ENCODE measurements at regions not wholly inside any gene's neighbourhood (a gene's known extent, or its start where the extent isn't known, plus 50 kb on each side); places are given as distances from the start of the nearest gene placed in this dataset.
"Not testable (repeated sequence)": the region's sequence is repeated elsewhere in the genome, so short reads cannot be mapped to it uniquely, and the experiment has no call there.

DNA sequence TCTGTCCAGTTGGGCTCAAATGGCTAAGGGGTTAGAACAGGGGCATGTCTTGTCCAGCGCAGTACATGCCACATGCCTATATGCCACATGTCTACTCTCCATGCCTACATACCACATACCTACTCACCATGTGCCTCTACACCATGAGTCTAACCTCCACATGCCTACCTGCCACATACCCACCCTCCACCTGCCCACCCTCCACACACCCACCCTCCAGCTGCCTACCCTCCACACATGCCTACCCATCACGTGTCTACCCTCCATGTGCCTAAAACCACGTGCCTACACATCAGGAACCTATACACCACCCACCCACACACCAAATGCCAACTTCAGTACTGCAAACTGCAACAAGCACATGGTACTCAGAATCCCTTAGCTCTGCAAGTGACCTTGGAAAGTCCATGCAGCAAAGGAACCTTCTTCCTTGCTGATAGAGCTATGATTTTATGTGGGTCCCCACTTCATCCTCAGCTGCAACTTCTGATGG is 113.0 kb upstream of the CST7 start:
- no peak overlapping the region for H3K27ac Mint-ChIP-seq
- H3K4me1 Mint-ChIP-seq, result no peaks in the 10 kb centered on the region
- H3K36me3 Mint-ChIP-seq, result no peaks in the 10 kb centered on the region
- DNase-seq (ENCODE audit: low spot score in 2 of 2) (no peak), ATAC-seq (ENCODE audit: low read depth) (no peak)
- no peak overlapping the region for H3K4me3 Mint-ChIP-seq
- H3K27me3 Mint-ChIP-seq, result peaks cover 21% of the 10 kb centered on the region
- no peaks in the 10 kb centered on the region for H3K9me3 Mint-ChIP-seq

DNA sequence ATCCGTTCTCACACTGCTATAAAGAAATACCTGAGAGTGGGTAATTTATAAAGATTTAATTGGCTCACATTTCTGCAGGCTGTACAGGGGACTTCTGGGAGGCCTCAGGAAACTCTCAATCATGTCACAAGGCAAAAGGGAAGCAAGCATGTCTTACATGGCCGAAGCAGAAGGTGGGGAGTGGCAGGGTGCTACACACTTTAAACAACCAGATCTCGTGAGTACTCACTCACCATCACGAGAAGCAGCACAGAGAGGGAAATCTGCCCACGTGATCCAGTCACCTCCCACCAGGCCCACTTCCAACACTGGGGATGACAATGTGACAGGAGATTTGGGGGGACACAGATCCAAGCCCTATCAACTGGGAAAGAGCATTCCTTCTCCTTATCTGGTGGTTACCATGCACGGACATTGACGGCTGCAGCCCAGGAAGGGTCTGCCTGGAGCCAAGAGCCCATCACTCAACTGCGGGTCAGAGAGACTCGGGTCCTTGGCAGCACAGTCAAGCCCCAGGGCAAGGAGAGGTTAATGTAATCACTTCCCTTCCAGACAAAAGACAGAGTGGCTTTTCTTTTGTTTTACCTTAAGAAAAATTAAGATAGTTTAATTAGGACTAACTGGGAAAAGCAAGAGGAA is 112.3 kb upstream of the CST7 start:
- no peak overlapping the region for H3K4me3 Mint-ChIP-seq
- no peak for ATAC-seq (ENCODE audit: low read depth)
- H3K9me3 Mint-ChIP-seq, result no peaks in the 10 kb centered on the region
- no peaks in the 10 kb centered on the region for H3K4me1 Mint-ChIP-seq
- H3K27ac Mint-ChIP-seq, result no peak overlapping the region
- no peak for DNase-seq (ENCODE audit: low spot score in 2 of 2)
- H3K36me3 Mint-ChIP-seq, result no peaks in the 10 kb centered on the region
- H3K27me3 Mint-ChIP-seq, result peaks cover 21% of the 10 kb centered on the region

DNA sequence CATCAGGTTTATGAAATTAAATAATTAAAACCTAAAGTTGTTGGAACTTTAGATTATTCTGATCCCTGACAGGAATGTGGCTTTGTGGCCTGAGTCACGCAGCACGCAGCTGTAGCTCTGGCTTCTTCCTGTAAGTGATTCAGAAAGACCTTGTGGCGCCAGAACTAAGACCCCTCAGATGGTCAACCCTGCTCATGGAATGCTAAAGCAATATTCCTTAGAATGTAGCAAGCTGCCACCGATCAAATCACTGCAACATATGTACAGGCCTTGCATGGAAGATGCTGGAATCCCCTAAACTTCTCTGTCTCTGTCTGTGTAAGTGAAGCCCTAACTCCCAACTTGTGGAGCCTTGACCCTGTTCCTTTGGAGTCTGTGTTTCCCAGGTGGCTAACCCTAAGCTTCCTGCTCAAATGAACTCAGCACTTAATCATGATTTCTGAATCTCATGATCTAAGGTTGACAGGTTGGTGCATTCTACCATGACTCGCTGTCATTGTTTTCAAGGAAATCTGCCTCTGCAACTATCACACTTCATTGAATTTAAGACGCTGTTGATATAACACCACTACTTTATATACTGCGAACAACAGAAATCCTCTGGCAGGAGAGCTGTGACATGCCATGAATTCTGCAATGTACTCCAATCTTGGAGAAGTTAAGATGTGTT is 111.2 kb upstream of the CST7 start:
- H3K27ac Mint-ChIP-seq, result no peak overlapping the region
- no peak for ATAC-seq (ENCODE audit: low read depth)
- H3K4me1 Mint-ChIP-seq, result peaks cover 6% of the 10 kb centered on the region
- H3K27me3 Mint-ChIP-seq, result peaks cover 21% of the 10 kb centered on the region
- no peaks in the 10 kb centered on the region for H3K36me3 Mint-ChIP-seq
- H3K9me3 Mint-ChIP-seq, result no peaks in the 10 kb centered on the region
- no peak for DNase-seq (ENCODE audit: low spot score in 2 of 2)
- H3K4me3 Mint-ChIP-seq, result no peak overlapping the region

DNA sequence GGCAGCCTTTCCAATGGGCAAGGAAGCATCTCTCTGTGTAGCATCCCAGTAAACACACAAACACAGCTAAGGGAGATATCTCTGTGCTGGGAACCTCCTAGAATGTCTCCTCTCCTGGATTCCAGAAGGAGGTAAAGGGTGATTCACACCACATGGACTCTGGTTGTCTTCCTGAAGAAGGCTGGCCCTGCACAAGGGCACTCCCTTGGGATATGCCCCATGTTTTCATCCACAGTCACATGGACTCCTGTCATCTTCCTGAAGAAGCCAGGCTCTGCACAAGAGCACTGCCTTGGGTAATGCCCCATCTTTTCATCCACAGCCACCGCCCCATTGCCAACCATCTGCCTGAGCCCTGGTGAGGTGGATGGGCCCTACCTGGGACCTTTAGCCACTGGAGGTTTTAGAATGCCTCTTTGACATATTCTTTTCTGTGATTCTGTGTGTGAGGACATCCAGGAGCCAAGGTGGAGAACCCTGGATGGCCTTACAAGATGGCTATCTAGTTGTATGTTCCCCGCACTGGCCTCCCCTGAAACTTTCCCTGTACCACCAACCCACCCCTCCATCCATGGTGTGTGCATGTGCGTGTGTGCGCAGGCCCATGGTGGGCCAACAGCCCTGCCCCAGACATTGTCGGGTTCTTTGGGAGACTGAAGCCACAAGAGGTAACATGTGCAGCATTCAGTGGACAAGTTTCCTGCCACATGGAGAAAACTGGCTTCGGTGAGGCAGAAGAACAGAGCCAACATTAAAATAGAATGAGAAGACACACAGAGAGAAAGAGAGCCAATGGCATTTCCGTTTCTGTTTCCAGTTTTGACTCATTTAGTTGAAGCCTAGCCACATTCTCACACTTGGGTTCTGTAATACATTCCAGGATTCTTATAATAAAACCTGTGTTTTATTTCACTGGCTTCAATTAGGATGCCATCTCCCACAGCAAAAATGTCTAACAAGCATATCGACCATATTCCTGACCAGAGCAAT is 110.2 kb upstream of the CST7 start:
- Mint-ChIP-seq H3K4me1 (peaks cover 11% of the 10 kb centered on the region), H3K27me3 (peaks cover 21% of the 10 kb centered on the region), H3K9me3 (no peaks in the 10 kb centered on the region), H3K4me3 (no peak overlapping the region), H3K36me3 (no peaks in the 10 kb centered on the region), H3K27ac (no peak overlapping the region)
- ATAC-seq (ENCODE audit: low read depth) (no peak), DNase-seq (ENCODE audit: low spot score in 2 of 2) (no peak)

DNA sequence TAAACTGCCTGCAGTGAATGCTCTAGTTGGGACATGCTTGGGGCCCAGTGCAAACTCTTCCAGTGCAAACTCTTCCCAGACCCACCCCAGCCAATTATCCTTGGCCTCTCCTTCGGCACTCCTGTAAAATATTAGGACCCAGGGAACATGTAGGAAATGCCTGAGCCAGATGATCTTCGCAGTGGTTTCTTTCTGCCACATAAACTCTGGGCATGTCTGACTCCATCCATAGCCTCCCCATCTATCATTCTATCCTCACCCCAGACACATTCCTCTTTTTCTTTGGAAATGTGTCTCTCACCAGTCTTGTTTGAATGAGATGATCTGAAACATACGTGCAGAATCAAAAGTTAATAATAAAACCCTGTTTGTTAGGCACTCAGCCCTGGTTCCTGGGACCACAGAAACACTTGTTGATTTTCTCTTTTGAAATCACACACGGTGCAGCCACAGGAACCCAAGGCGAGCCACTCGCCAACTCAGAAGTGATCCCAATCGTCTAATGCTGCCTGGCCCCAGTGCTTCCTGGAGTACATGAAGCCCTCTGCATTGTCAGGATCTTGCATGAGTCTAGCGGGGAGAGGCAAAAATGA is 108.9 kb upstream of the CST7 start:
- Mint-ChIP-seq H3K27me3 (peaks cover 21% of the 10 kb centered on the region), H3K9me3 (no peaks in the 10 kb centered on the region), H3K27ac (no peak overlapping the region), H3K4me3 (no peak overlapping the region), H3K4me1 (peaks cover 11% of the 10 kb centered on the region), H3K36me3 (no peaks in the 10 kb centered on the region)
- ATAC-seq (ENCODE audit: low read depth) (no peak), DNase-seq (ENCODE audit: low spot score in 2 of 2) (no peak)

DNA sequence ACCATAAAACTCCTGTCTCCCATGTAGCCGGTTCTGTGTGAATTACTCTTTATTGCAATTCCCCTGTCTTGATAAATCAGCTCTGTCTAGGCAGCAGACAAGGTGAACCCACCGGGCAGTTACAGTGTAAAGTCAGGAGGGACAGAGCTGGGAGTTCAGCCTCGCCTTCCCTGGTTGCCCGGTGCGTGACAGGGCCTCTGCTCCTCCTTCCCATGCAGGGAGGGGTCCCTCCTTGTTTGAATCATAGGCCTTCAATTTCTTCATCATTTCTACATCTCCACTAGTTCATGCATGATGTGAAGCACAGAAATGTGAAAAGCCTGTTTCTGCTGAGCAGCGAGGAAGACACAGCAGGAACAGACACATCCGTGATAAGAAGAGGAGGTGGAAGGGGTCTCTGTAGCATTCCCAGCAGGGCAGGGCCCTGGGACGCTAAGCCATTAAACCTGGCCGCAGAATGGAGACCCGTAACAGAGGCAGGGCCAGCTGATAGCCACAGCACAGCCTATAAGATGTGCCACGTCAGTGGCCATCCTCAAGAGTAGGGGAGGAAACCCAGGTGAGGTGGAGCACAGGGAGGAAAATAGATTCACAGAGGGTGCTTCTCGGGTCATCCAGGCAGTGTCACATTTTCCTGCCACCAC is 106.7 kb upstream of the CST7 start:
- H3K4me3 Mint-ChIP-seq, result peak overlapping the region; percentile 21
- H3K36me3 Mint-ChIP-seq, result no peaks in the 10 kb centered on the region
- H3K9me3 Mint-ChIP-seq, result peaks cover 13% of the 10 kb centered on the region
- ATAC-seq (ENCODE audit: low read depth) (no peak), DNase-seq (ENCODE audit: low spot score in 2 of 2) (no peak)
- no peak overlapping the region for H3K27ac Mint-ChIP-seq
- peaks cover 12% of the 10 kb centered on the region for H3K27me3 Mint-ChIP-seq
- peaks cover 11% of the 10 kb centered on the region for H3K4me1 Mint-ChIP-seq

DNA sequence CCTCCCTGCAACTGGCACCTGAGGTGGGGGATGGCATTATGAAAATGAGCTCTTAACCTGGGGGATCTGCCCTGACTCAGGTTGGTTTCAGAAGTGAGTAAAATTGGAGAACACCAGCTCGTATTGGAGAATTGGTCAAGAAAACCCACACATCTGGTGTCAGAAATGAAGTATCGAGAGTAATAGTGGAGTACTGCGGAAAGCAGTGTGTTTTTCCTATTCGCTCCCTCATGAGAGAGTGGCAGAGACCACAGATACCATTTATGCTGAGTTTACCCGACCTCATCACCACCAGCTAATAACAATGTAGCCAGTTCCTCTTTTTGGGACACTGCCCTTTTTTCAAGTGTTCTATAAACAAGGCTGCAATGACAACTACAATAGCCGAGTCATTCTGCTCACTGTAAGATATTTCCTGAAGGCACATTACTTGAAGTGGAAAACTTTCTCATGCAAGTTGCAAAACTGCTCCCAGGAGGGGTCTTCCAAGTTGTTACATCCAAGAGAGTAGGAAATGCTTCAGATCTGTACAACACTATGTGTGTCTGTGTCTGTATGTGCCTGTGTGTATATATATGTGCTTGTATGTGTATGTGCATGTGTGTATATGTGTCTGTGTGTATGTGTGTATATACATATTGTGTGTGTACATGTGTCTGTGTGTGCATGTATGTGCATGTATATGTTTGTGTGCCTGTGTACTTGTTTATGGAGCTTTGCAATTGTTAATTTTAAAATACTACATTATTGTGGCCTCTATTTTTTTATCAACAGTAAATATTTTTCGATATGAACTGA is 106.0 kb upstream of the CST7 start:
- Mint-ChIP-seq H3K27ac (no peak overlapping the region), H3K4me1 (peaks cover 11% of the 10 kb centered on the region), H3K36me3 (no peaks in the 10 kb centered on the region), H3K9me3 (peaks cover 16% of the 10 kb centered on the region), H3K27me3 (peaks cover 10% of the 10 kb centered on the region), H3K4me3 (no peak overlapping the region)
- ATAC-seq (ENCODE audit: low read depth), result peak; percentile 94
- DNase-seq (ENCODE audit: low spot score in 2 of 2), result no peak

DNA sequence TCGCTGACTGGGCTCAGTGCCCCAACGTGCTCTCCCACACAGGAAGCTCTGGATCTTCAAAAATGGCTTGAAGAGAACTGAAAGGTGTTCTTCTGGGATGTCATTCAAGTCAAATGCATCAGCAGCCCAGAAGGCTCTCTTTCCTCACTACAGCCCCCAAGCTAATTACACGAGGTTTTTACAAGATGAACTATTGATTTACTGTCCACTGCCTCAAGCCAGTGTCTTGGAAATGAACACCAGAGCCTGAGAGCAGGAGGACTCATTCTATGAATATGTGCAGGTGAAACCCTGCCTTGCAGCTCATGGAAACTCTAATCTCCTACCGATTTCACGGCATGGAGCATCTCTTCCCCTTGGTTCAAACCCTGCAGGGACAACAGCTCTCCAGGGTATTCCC is 98.9 kb upstream of the CST7 start:
- DNase-seq (ENCODE audit: low spot score in 2 of 2) (no peak), ATAC-seq (ENCODE audit: low read depth) (no peak)
- Mint-ChIP-seq H3K9me3 (peaks cover 24% of the 10 kb centered on the region), H3K27me3 (peaks cover 6% of the 10 kb centered on the region), H3K27ac (no peak overlapping the region), H3K4me3 (no peak overlapping the region), H3K4me1 (no peaks in the 10 kb centered on the region), H3K36me3 (no peaks in the 10 kb centered on the region)

DNA sequence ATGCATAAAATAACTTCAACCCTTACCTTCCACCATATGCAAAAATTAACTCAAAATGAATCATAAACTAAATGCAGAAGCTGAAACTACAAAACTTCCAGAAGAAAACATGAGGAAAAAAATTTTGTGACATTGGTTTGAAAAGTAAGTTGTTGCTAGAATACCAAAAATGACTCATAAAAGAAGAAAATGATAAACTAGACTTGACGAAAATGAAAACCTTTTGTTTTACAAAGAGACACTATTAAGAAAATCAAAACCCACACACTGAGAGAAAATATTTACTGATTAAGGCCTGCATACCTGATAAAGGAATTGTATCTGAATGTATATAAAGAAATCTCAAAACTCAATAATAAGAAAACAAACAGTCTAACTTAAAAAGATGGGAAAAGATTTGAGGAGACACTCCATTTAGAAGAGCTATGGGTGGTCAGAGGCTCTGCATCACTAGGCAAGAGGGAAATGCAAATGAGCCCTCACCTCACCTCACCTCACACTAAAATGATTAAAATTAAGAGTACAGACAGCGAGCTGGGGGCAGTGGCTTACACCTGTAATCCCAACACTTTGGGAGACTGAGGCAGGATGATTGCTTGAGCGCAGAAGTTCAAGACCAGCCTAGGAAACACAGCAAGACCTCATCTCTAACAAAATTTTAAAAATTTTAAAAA is 97.6 kb upstream of the CST7 start:
- Mint-ChIP-seq H3K4me1 (no peaks in the 10 kb centered on the region), H3K4me3 (no peak overlapping the region), H3K9me3 (peaks cover 14% of the 10 kb centered on the region), H3K27ac (no peak overlapping the region), H3K27me3 (peaks cover 8% of the 10 kb centered on the region), H3K36me3 (no peaks in the 10 kb centered on the region)
- ATAC-seq (ENCODE audit: low read depth), result no peak
- DNase-seq (ENCODE audit: low spot score in 2 of 2), result no peak

DNA sequence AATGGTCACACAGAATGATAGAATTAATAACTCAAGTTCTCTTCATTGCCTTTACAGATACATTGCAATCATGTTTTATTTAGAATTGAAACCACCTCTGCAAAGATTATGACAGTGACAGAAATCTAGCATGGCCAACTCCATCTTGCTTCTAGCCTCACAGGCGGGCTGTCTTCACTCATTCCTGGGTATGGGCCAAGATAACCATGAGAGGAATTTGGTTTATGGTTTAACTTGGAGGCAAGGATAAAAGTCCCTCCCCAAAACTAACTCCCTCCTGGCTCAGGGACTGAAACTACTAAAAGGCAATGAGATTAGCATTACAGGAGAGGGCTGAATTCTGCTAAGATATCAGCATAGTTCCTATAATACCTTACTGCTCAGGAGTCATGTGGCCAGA is 95.2 kb upstream of the CST7 start:
- ATAC-seq (ENCODE audit: low read depth) (no peak), DNase-seq (ENCODE audit: low spot score in 2 of 2) (no peak)
- Mint-ChIP-seq H3K36me3 (no peaks in the 10 kb centered on the region), H3K9me3 (peaks cover 8% of the 10 kb centered on the region), H3K27ac (no peak overlapping the region), H3K4me1 (no peaks in the 10 kb centered on the region), H3K4me3 (no peak overlapping the region), H3K27me3 (peaks cover 9% of the 10 kb centered on the region)

DNA sequence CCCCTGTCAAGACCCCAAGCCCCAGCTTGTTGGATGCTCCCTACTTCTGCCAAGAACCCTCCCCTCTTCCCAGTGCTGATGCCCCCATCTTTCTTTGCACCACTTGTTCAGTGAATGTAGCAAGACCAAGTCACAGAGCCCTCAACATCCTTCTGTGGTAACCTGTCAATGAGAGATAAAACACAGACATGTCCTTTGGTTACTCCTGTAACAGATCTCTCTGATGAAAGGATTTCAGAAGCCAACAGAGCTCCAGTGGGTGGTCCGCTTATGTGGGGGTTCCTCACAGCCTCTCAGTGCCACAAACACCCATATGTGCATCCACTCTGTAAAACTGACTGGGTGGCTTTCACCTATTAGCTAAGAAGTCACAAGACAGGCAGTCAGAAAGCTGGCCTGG is 93.2 kb upstream of the CST7 start:
- Mint-ChIP-seq H3K27ac (no peak overlapping the region), H3K36me3 (no peaks in the 10 kb centered on the region), H3K9me3 (peaks cover 7% of the 10 kb centered on the region), H3K27me3 (peaks cover 15% of the 10 kb centered on the region), H3K4me1 (no peaks in the 10 kb centered on the region), H3K4me3 (no peak overlapping the region)
- DNase-seq (ENCODE audit: low spot score in 2 of 2) (no peak), ATAC-seq (ENCODE audit: low read depth) (no peak)

DNA sequence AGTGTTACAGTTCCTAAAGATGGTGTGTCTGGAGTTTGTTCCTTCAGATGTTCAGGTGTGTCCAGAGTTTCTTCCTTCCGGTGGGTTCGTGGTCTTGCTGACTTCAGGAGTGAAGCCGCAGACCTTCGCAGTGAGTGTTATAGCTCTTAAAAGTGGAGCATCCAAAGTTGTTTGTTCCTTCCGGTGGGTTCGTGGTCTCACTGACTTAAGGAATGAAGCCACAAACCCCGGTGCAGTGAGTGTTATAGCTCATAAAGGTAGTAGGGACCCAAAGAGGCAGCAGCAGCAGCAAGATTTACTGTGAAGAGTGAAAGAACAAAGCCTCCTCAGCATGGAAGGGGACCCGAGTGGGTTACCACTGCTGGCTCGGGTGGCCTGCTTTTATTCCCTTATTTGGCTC is 90.6 kb upstream of the CST7 start:
- H3K27ac Mint-ChIP-seq; H3K4me3 Mint-ChIP-seq; H3K4me1 Mint-ChIP-seq; H3K9me3 Mint-ChIP-seq; ATAC-seq (ENCODE audit: low read depth); DNase-seq (ENCODE audit: low spot score in 2 of 2); H3K36me3 Mint-ChIP-seq: not testable (repeated sequence)
- H3K27me3 Mint-ChIP-seq, result peaks cover 15% of the 10 kb centered on the region

Data from memory B cell (primary cell).